Activated CD4-positive, alpha-beta T cell treated with anti-CD3 and anti-CD28 coated beads for 36 hours (primary cell): ENCODE measurements at regions not wholly inside any gene's neighbourhood (a gene's known extent, or its start where the extent isn't known, plus 50 kb on each side); places are given as distances from the start of the nearest gene placed in this dataset.

Experiments
- ATAC-seq: fragments of 200-7000 bp; cut with Tn5 transposase; one replicate; pipeline ENCODE4 v1.10.0; 2021; ENCODE audit warnings: mild to moderate bottlenecking, moderate library complexity
- CTCF ChIA-PET: fragments of 350-600 bp; sonication (Branson Sonifier 250); formaldehyde crosslinking; loops from one replicate; lab custom pipeline; 2021; ENCODE audit warnings: antibody characterized with exemption; lab: Charles Lee
- POLR2A ChIA-PET: fragments of 350-600 bp; sonication (Branson Sonifier 250); formaldehyde crosslinking; loops from one replicate; lab custom pipeline; 2021; ENCODE audit warnings: antibody characterized with exemption, inconsistent platforms; lab: Charles Lee
- DNase-seq: peaks from one replicate; pipeline ENCODE4 v3.0.0-alpha.2; 2020
- H3K27ac Mint-ChIP-seq: one replicate; pipeline ENCODE4 v1.8.0; 2021; ENCODE audit warnings: mixed read lengths
- H3K27me3 Mint-ChIP-seq: one replicate; pipeline ENCODE4 v1.8.0; 2021; ENCODE audit warnings: mixed read lengths
- H3K36me3 Mint-ChIP-seq: one replicate; pipeline ENCODE4 v1.8.0; 2021; ENCODE audit warnings: low read depth, mixed read lengths
- H3K4me1 Mint-ChIP-seq: one replicate; pipeline ENCODE4 v1.8.0; 2021; ENCODE audit warnings: mixed read lengths
- H3K4me3 Mint-ChIP-seq: one replicate; pipeline ENCODE4 v1.8.0; 2021; ENCODE audit warnings: mild to moderate bottlenecking, moderate library complexity, mixed read lengths
- H3K9me3 Mint-ChIP-seq: one replicate; pipeline ENCODE4 v1.8.0; 2021; ENCODE audit warnings: low read depth, mixed read lengths
- intact Hi-C, 2 experiments: fragments of 100-400 bp; cut with DNase I in 1 of 2; cut with micrococcal nuclease in 1 of 2; formaldehyde crosslinking; loops; one replicate each; pipeline versions ENCODE4 v1.14.2 to v1.15.1; 2022 to 2024; cut with DNase I, micrococcal nuclease

DNA sequence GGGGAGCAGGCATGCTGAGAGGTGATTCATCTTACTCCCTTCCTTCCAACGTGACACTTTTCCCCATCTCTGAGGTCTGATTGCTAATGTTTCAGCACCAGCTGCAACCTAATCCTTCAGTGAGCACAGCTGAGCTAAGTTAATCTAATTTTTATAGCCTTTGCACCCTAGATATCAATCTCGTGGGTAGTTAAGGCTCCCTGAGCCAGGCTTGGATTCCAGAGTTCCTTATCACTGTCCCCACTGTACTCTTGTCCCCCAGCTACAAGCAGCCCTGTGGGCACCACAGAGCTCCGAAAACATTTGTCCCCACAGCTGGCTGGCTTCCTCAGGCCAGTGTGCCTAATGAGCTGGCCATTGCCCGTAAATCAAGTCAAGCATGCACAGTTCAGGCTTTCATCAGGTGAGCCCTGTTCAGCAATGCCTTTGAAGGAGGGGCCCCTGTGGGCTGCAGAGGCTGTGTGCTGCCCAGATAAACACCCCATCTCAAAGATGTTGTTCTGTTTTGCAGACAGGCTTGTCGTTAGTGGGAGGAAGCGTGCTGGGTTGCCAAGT, 376.9 kb upstream of the RASGRP1 start:
- DNase-seq (no peak), ATAC-seq (no peak)
- Mint-ChIP-seq H3K4me3 (no peak overlapping the region), H3K4me1 (no peaks in the 10 kb centered on the region), H3K36me3 (no peaks in the 10 kb centered on the region), H3K9me3 (no peaks in the 10 kb centered on the region), H3K27ac (no peak overlapping the region), H3K27me3 (peaks cover 9% of the 10 kb centered on the region)
- intact Hi-C loops: no loop called here
- ChIA-PET POLR2A (no interaction called here), CTCF (no interaction called here)

DNA sequence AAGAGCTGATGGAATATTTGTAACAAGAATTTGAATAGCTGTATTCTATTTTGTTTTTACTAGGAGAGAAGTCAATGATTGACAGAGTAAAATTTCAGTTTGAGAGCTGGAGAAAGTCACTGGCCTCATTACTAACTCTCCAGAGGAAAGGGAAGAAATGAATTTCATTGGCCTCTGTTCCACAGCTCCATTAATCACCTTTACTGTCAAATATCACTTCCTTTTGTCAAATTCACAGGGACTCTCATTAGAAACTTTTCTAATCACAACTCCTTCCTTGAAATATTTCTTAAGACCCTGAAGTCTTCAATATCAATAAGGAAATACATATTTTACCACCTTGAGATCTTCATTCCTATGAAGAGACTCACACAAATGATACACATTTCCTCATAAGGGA, 379.9 kb upstream of the RASGRP1 start:
- DNase-seq (no peak), ATAC-seq (no peak)
- H3K9me3 Mint-ChIP-seq: no peaks in the 10 kb centered on the region
- H3K27ac Mint-ChIP-seq: no peak overlapping the region
- H3K36me3 Mint-ChIP-seq: no peaks in the 10 kb centered on the region
- no peaks in the 10 kb centered on the region for H3K4me1 Mint-ChIP-seq
- ChIA-PET POLR2A (no interaction called here), CTCF (no interaction called here)
- intact Hi-C loops: no loop called here
- peaks cover 5% of the 10 kb centered on the region for H3K27me3 Mint-ChIP-seq
- no peak overlapping the region for H3K4me3 Mint-ChIP-seq

DNA sequence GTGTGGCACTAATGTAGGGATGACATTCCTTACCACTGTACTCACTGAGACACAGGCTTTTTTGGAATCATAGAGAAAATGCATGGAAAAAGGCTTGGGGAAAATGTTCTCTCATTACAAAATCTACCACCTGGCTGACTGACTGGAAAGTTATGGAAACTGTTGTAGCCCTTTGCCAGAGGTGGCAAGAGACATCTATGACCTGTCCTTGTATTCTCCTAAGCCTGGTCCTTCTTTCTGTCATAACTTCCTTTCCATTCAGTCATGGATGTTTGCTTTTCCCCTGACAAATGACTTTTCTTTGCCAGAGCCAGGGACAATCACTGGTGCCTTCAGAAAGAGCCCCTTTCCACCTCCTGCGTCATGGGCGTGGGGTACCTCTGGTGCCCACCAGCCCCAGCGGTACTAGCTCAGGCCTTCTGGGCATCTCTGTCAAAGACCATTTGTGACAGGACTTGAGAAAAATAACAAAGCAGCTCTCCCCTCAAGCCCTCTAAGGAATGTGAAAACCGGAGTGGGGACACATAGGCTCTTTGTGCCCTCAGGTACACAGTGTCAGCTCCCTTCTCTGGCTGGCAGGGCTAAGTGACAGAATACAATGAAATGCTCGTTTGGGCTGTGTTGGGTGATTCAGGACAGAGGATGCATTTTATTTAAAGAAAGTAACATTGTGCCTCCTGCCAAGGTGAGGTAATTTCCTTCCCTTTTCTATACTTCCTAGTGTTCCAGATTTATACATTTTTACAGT, 381.1 kb upstream of the RASGRP1 start:
- ChIA-PET POLR2A (no interaction called here), CTCF (no interaction called here)
- no peaks in the 10 kb centered on the region for H3K36me3 Mint-ChIP-seq
- no peak for ATAC-seq
- peaks cover 5% of the 10 kb centered on the region for H3K27me3 Mint-ChIP-seq
- H3K9me3 Mint-ChIP-seq: no peaks in the 10 kb centered on the region
- intact Hi-C loops: no loop called here
- H3K27ac Mint-ChIP-seq: no peak overlapping the region
- DNase-seq: no peak
- no peaks in the 10 kb centered on the region for H3K4me1 Mint-ChIP-seq
- no peak overlapping the region for H3K4me3 Mint-ChIP-seq

DNA sequence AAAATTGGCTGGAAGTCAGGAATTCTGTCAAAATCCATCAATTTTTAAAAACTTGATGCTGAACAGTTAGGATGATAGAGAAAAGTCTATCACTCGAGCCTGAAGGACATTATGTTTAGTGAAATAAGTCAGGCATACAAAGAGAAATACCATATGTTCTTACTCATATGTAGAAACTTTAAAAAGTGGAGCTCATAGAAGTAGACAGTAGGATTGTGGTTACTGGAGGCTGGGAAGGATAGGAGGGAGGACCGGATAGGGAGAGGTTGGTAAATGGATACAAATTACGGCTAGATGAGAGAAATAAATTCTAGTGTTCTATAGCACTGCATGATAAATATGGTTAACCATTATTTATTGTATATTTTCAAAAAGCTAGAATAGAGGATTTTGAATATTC, 389.5 kb upstream of the RASGRP1 start:
- H3K4me1 Mint-ChIP-seq: no peaks in the 10 kb centered on the region
- ChIA-PET POLR2A (no interaction called here), CTCF (no interaction called here)
- no peak overlapping the region for H3K27ac Mint-ChIP-seq
- no peak overlapping the region for H3K4me3 Mint-ChIP-seq
- no peaks in the 10 kb centered on the region for H3K9me3 Mint-ChIP-seq
- intact Hi-C loops: no loop called here
- ATAC-seq (no peak), DNase-seq (no peak)
- H3K27me3 Mint-ChIP-seq: peaks cover 2% of the 10 kb centered on the region
- H3K36me3 Mint-ChIP-seq: no peaks in the 10 kb centered on the region

DNA sequence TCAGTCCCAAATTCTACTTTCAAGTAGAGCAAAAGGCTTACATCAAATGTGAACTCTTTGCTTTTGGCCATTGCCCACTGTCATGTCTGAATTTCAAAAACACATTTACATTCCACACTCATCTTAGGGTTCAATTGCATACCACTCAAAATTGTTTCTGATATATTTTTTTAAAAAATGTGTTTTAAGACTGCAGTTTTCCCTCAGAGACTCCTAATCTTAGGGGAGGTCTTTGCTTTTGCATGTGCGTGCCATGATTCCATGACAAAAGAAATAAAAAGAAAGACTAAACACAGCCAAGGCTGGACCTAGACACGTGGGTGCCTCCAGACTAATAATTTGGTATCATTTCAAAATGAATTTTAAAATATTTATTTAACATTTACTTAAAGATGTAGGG, 396.8 kb upstream of the RASGRP1 start:
- H3K9me3 Mint-ChIP-seq: no peaks in the 10 kb centered on the region
- H3K4me1 Mint-ChIP-seq: no peaks in the 10 kb centered on the region
- no peak for DNase-seq
- ChIA-PET POLR2A (interaction anchor here (0.6 kb wide), 1 partner anchor 178 kb away, joined by 6 read pairs; no protein-coding TSS in a partner anchor), CTCF (no interaction called here)
- intact Hi-C loops: no loop called here
- no peak for ATAC-seq
- H3K4me3 Mint-ChIP-seq: no peak overlapping the region
- no peaks in the 10 kb centered on the region for H3K36me3 Mint-ChIP-seq
- H3K27ac Mint-ChIP-seq: no peak overlapping the region
- H3K27me3 Mint-ChIP-seq: peaks cover 1% of the 10 kb centered on the region

DNA sequence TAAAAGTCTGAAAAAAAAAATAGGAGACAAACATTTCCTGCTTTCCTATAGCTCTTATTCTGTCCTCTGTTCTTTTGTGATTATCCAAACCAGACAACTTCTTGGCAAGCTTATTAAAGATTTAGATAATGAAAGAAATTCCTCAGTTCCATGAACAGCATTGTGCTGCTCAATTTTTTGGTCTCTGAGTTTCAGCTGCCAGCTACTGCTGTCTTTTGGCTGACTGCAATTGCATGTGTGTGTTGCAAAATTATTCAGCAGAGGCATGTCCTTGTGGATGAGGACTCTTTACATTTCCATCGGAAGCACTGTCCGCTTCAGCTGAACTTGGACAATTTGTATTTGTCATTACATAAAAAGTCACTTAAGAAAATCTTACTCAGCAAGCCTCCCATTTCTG, 397.3 kb upstream of the RASGRP1 start:
- H3K4me3 Mint-ChIP-seq: no peak overlapping the region
- peaks cover 1% of the 10 kb centered on the region for H3K27me3 Mint-ChIP-seq
- ChIA-PET POLR2A (interaction anchor here (0.6 kb wide), 1 partner anchor 178 kb away, joined by 6 read pairs; no protein-coding TSS in a partner anchor), CTCF (interaction anchor here (0.5 kb wide), 1 partner anchor 835 kb away, joined by 3 read pairs; no protein-coding TSS in a partner anchor)
- ATAC-seq (no peak), DNase-seq (no peak)
- intact Hi-C loops: no loop called here
- no peaks in the 10 kb centered on the region for H3K36me3 Mint-ChIP-seq
- H3K9me3 Mint-ChIP-seq: no peaks in the 10 kb centered on the region
- H3K4me1 Mint-ChIP-seq: no peaks in the 10 kb centered on the region
- H3K27ac Mint-ChIP-seq: no peak overlapping the region

DNA sequence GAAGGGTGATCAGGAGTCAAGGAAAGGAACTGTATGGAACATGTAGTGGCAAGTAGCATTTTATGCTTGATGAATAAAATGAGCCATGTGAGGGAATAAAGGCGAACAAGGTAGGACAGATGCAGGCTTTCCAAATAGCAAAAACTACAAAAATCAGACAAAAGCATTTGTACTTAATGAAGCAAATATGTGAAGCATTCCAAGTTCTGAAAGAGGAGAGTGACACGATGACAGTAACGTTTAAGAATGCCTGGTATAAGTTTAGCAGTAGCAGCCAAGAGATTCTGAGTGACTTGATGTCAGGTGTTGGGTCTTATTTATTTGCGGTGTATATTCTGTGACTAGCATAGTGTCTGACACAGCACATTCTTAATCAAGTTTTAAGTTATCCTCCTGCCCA, 408.2 kb upstream of the RASGRP1 start:
- peaks cover 8% of the 10 kb centered on the region for H3K27me3 Mint-ChIP-seq

DNA sequence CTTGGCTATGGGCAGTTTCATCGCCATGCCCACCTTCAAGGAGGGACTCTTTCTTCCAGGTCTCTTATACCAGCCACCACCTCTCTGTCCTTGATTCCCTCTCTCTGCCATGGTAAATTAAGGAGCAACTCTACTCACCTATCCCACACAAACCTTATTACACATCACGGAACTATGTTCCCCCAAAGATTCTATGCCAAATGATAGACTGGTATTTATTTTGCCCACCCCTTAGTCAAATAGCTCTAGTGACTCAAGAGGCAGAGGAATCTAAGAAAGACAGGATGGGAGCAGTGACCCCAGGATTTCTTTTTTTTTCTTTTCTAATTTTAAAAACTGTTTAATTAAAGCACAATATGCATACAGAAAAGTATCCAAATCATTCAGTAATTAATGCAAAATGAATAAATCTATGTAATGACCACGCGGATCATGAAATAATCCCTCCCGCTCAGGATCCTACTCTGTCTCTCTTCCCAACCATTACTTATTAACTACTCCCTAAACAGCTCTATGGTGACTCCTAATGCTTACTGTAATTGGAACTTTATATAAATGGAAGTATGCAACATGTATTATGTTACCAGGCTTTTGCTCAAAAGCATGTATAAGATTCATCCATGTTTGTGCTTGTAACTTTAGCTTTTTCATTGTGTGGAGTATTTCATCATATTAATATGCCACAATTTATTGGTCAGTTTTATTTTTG, 410.8 kb upstream of the RASGRP1 start:
- ChIA-PET POLR2A (no interaction called here), CTCF (no interaction called here)
- H3K36me3 Mint-ChIP-seq: no peaks in the 10 kb centered on the region
- H3K4me3 Mint-ChIP-seq: no peak overlapping the region
- no peaks in the 10 kb centered on the region for H3K4me1 Mint-ChIP-seq
- intact Hi-C loops: no loop called here
- ATAC-seq (no peak), DNase-seq (no peak)
- peaks cover 5% of the 10 kb centered on the region for H3K9me3 Mint-ChIP-seq
- H3K27ac Mint-ChIP-seq: no peak overlapping the region
- peaks cover 2% of the 10 kb centered on the region for H3K27me3 Mint-ChIP-seq

More for the DNA sequence above, 408.2 kb upstream of the RASGRP1 start:
- H3K36me3 Mint-ChIP-seq: no peaks in the 10 kb centered on the region
- intact Hi-C loops: no loop called here
- DNase-seq (no peak), ATAC-seq (no peak)
- H3K4me3 Mint-ChIP-seq: no peak overlapping the region
- no peaks in the 10 kb centered on the region for H3K4me1 Mint-ChIP-seq
- peaks cover 3% of the 10 kb centered on the region for H3K9me3 Mint-ChIP-seq
- POLR2A ChIA-PET: no interaction called here
- CTCF ChIA-PET: no interaction called here
- H3K27ac Mint-ChIP-seq: no peak overlapping the region

DNA sequence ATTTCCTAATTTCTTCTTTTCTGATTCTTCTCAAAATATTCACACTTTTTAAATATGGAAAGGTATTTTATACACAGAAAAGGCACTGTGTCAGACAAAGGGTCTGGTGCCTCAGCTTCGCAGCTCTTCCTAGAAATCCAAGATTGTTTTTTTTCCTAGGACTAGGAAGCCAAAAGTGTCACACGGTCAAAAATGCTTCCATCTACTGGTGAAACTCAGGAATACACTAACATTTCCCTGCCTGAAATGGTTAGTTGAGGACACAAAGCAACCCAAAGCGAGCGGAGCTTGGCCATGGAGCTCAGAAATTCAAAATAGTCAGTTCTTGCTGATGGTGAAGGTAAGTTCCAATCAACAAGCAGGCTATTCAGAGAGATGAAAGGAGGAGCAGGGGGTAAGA, 426.5 kb upstream of the RASGRP1 start:
- Mint-ChIP-seq H3K4me1 (no peaks in the 10 kb centered on the region), H3K9me3 (no peaks in the 10 kb centered on the region), H3K36me3 (no peaks in the 10 kb centered on the region), H3K27ac (no peak overlapping the region), H3K4me3 (no peak overlapping the region), H3K27me3 (peaks cover 7% of the 10 kb centered on the region)
- DNase-seq: no peak
- ChIA-PET CTCF (no interaction called here), POLR2A (interaction anchor here (0.7 kb wide), 1 partner anchor 129 kb away, joined by 3 read pairs; no protein-coding TSS in a partner anchor)
- intact Hi-C loops: no loop called here
- ATAC-seq: no peak

DNA sequence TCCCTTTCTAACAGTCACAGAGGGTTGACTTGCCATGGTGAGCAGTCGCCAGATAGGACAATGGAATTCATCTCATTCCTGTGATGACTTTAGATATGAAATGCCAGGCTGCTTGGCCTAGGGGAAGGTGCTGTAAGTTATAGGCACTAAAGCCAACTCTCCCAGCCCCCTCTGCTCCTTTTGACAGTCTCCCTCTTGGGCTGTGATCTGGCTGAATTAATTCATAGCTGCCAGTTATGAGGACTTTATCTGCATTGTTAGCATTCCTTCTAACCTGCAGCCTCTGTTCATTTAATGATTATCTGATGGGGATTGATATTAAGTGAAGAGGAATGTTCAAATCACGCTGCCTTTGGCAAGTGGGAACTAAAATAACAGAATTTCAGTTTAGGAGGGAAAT, 427.1 kb upstream of the RASGRP1 start:
- Mint-ChIP-seq H3K36me3 (no peaks in the 10 kb centered on the region), H3K27me3 (peaks cover 7% of the 10 kb centered on the region), H3K4me3 (no peak overlapping the region), H3K4me1 (no peaks in the 10 kb centered on the region), H3K9me3 (no peaks in the 10 kb centered on the region), H3K27ac (no peak overlapping the region)
- ChIA-PET POLR2A (interaction anchor here (0.7 kb wide), 1 partner anchor 129 kb away, joined by 3 read pairs; no protein-coding TSS in a partner anchor), CTCF (no interaction called here)
- DNase-seq: no peak
- ATAC-seq: no peak
- intact Hi-C loops: no loop called here

DNA sequence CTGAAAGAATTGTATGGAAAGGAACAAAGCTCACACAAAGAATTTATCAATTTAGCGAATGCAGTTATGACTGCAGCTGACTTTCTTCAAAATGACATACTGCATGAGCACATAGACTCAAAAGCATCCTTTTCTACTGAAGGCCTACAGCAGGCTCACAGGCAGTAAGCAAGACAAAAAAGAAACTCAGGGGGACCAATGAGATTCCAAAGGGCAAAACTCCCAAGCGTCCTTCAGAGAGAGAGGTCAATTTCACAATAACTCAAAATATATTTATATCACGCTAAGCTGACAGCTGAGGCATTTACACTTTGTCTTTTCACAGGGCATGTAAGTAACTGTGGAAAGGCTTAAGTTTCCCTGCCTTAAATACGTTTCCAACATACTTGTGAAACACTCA, 427.9 kb upstream of the RASGRP1 start:
- peaks cover 11% of the 10 kb centered on the region for H3K27me3 Mint-ChIP-seq
- H3K9me3 Mint-ChIP-seq: no peaks in the 10 kb centered on the region

DNA sequence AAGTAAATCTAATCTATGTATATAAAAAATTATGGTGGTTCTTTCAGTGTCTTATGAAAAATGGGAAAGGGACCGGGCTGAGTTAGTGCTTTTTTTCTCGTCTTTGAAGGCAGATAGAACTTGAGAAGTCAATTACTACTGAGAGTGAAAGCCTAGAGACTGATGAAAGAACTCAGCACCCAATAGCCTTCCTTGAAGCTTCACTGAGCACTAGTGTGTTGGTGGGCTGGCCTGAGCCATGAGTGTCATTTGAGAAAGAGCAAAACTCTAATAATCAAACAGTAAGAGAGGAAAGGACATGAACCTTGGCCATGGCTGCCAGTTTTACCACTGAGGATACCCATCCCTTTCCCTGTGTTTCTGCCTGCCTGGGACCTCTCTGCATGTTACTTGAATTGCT, 428.3 kb upstream of the RASGRP1 start:
- Mint-ChIP-seq H3K9me3 (no peaks in the 10 kb centered on the region), H3K4me3 (no peak overlapping the region), H3K27ac (no peak overlapping the region), H3K4me1 (no peaks in the 10 kb centered on the region), H3K27me3 (peaks cover 10% of the 10 kb centered on the region), H3K36me3 (no peaks in the 10 kb centered on the region)
- ATAC-seq: no peak
- no peak for DNase-seq
- POLR2A ChIA-PET: no interaction called here
- CTCF ChIA-PET: no interaction called here
- intact Hi-C loops: no loop called here

More for the DNA sequence above, 427.9 kb upstream of the RASGRP1 start:
- no peaks in the 10 kb centered on the region for H3K4me1 Mint-ChIP-seq
- H3K27ac Mint-ChIP-seq: no peak overlapping the region
- no peaks in the 10 kb centered on the region for H3K36me3 Mint-ChIP-seq
- POLR2A ChIA-PET: no interaction called here
- intact Hi-C loops: no loop called here
- CTCF ChIA-PET: no interaction called here
- ATAC-seq: no peak
- no peak for DNase-seq
- H3K4me3 Mint-ChIP-seq: no peak overlapping the region
